ENCODE measurements at regions not wholly inside any gene's neighbourhood (a gene's known extent, or its start where the extent isn't known, plus 50 kb on each side); places are given as distances from the start of the nearest gene placed in this dataset.

DNA sequence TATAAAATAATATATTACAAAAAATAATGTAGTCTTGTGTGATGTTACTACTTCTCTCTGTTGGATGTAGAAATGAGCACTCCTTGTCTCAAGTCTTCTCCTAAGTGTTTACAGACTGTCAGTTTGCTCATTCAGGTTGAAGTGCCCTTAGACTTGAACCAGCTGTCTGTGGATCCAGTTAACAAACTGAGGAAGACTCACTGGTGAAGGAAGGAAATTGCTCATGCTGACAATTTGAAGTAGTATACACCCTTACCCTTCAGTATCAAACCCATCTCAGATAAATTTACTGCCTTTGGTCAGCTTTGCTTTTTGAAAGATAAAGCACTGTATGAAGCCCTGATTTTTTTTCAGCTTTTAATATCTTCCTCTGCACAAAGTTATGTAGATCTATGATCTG is 854.2 kb upstream of the ZEB2 start:
- TF ChIP-seq, protein P1, sequence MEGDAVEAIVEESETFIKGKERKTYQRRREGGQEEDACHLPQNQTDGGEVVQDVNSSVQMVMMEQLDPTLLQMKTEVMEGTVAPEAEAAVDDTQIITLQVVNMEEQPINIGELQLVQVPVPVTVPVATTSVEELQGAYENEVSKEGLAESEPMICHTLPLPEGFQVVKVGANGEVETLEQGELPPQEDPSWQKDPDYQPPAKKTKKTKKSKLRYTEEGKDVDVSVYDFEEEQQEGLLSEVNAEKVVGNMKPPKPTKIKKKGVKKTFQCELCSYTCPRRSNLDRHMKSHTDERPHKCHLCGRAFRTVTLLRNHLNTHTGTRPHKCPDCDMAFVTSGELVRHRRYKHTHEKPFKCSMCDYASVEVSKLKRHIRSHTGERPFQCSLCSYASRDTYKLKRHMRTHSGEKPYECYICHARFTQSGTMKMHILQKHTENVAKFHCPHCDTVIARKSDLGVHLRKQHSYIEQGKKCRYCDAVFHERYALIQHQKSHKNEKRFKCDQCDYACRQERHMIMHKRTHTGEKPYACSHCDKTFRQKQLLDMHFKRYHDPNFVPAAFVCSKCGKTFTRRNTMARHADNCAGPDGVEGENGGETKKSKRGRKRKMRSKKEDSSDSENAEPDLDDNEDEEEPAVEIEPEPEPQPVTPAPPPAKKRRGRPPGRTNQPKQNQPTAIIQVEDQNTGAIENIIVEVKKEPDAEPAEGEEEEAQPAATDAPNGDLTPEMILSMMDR (IDR thresholded peaks at IDR 0.05), result no peak
- TF ChIP-seq POLR2A (IDR thresholded peaks at IDR 0.05), result no peak
